ENCODE measurements at regions not wholly inside any gene's neighbourhood (a gene's known extent, or its start where the extent isn't known, plus 50 kb on each side); places are given as distances from the start of the nearest gene placed in this dataset.
"Not testable (repeated sequence)": the region's sequence is repeated elsewhere in the genome, so short reads cannot be mapped to it uniquely, and the experiment has no call there.

GRCh38 chr6:76862936-76863335, 600.4 kb downstream of the HTR1B start:
- DNase-seq (no peak), ATAC-seq (ENCODE audit: low FRiP score) (peak; percentile 46)
- H3K36me3 ChIP-seq (ENCODE audit: control insufficient read depth in 1 of 2, insufficient read depth in 2 of 2, low read length in 1 of 2), result no peaks in the 10 kb centered on the region
- no peak overlapping the region for H3K4me3 ChIP-seq (ENCODE audit: low read length in 2 of 2)
- intact Hi-C loops (cut with DNase I), result no loop called here
- peaks cover 0 to 2% of the 10 kb centered on the region in 2 donors for H3K4me1 ChIP-seq (ENCODE audit: control insufficient read depth in 1 of 2, insufficient read depth in 2 of 2, low read length in 2 of 2)
- no peak overlapping the region for H3K27ac ChIP-seq (ENCODE audit: low read depth in 1 of 2, low read length in 2 of 2)
- H3K9me3 ChIP-seq (ENCODE audit: control insufficient read depth, low read length), result no peaks in the 10 kb centered on the region
- no peaks in the 10 kb centered on the region for H3K27me3 ChIP-seq (ENCODE audit: control insufficient read depth in 1 of 2, insufficient read depth in 2 of 2, low read length in 1 of 2)
- 0 to 4% methylated on average over 1 of the region's 1 CpG for WGBS, 2 donors

GRCh38 chr6:76861403-76861802, 601.9 kb downstream of the HTR1B start:
- DNase-seq (no peak), ATAC-seq (ENCODE audit: low FRiP score) (no peak)
- H3K27ac ChIP-seq (ENCODE audit: low read depth in 1 of 2, low read length in 2 of 2), result no peak overlapping the region
- WGBS, 2 donors, result 69 to 72% methylated on average over 2 of the region's 2 CpGs
- H3K4me1 ChIP-seq (ENCODE audit: control insufficient read depth in 1 of 2, insufficient read depth in 2 of 2, low read length in 2 of 2), result peaks cover 0 to under 1% of the 10 kb centered on the region in 2 donors
- no peak overlapping the region for H3K4me3 ChIP-seq (ENCODE audit: low read length in 2 of 2)
- no peaks in the 10 kb centered on the region for H3K36me3 ChIP-seq (ENCODE audit: control insufficient read depth in 1 of 2, insufficient read depth in 2 of 2, low read length in 1 of 2)
- no peaks in the 10 kb centered on the region for H3K27me3 ChIP-seq (ENCODE audit: control insufficient read depth in 1 of 2, insufficient read depth in 2 of 2, low read length in 1 of 2)
- intact Hi-C loops (cut with DNase I), result no loop called here
- no peaks in the 10 kb centered on the region for H3K9me3 ChIP-seq (ENCODE audit: control insufficient read depth, low read length)

- H3K4me3 ChIP-seq (ENCODE audit: low read length in 2 of 2), result no peak overlapping the region
- DNase-seq (no peak), ATAC-seq (ENCODE audit: low FRiP score) (no peak)
- peaks cover 0 to 2% of the 10 kb centered on the region in 2 donors for H3K4me1 ChIP-seq (ENCODE audit: control insufficient read depth in 1 of 2, insufficient read depth in 2 of 2, low read length in 2 of 2)
- no peak overlapping the region for H3K27ac ChIP-seq (ENCODE audit: low read depth in 1 of 2, low read length in 2 of 2)
- H3K36me3 ChIP-seq (ENCODE audit: control insufficient read depth in 1 of 2, insufficient read depth in 2 of 2, low read length in 1 of 2), result no peaks in the 10 kb centered on the region
- intact Hi-C loops (cut with DNase I), result no loop called here
- H3K9me3 ChIP-seq (ENCODE audit: control insufficient read depth, low read length), result no peaks in the 10 kb centered on the region
- H3K27me3 ChIP-seq (ENCODE audit: control insufficient read depth in 1 of 2, insufficient read depth in 2 of 2, low read length in 1 of 2), result no peaks in the 10 kb centered on the region
- 78% methylated on average over 5 of the region's 5 CpGs for WGBS, 2 donors
Observed at GRCh38 chr6:76856065-76856464, 607.2 kb downstream of the HTR1B start.

- H3K27ac ChIP-seq (ENCODE audit: low read depth in 1 of 2, low read length in 2 of 2), result no peak overlapping the region
- H3K9me3 ChIP-seq (ENCODE audit: control insufficient read depth, low read length), result no peaks in the 10 kb centered on the region
- no peak overlapping the region for H3K4me3 ChIP-seq (ENCODE audit: low read length in 2 of 2)
- ATAC-seq (ENCODE audit: low FRiP score) (no peak), DNase-seq (no peak)
- peaks cover 0 to 2% of the 10 kb centered on the region in 2 donors for H3K4me1 ChIP-seq (ENCODE audit: control insufficient read depth in 1 of 2, insufficient read depth in 2 of 2, low read length in 2 of 2)
- no peaks in the 10 kb centered on the region for H3K36me3 ChIP-seq (ENCODE audit: control insufficient read depth in 1 of 2, insufficient read depth in 2 of 2, low read length in 1 of 2)
- WGBS, 2 donors, result 58 to 63% methylated on average over 1 of the region's 1 CpG
- no peaks in the 10 kb centered on the region for H3K27me3 ChIP-seq (ENCODE audit: control insufficient read depth in 1 of 2, insufficient read depth in 2 of 2, low read length in 1 of 2)
- intact Hi-C loops (cut with DNase I), result no loop called here
Observed at GRCh38 chr6:76852776-76853175, 610.5 kb downstream of the HTR1B start.

GRCh38 chr6:76849274-76849970, 613.9 kb downstream of the HTR1B start:
- H3K27ac ChIP-seq (ENCODE audit: low read depth in 1 of 2, low read length in 2 of 2); ATAC-seq (ENCODE audit: low FRiP score); H3K4me1 ChIP-seq (ENCODE audit: control insufficient read depth in 1 of 2, insufficient read depth in 2 of 2, low read length in 2 of 2); intact Hi-C loops (cut with DNase I); H3K9me3 ChIP-seq (ENCODE audit: control insufficient read depth, low read length); H3K36me3 ChIP-seq (ENCODE audit: control insufficient read depth in 1 of 2, insufficient read depth in 2 of 2, low read length in 1 of 2); H3K27me3 ChIP-seq (ENCODE audit: control insufficient read depth in 1 of 2, insufficient read depth in 2 of 2, low read length in 1 of 2); H3K4me3 ChIP-seq (ENCODE audit: low read length in 2 of 2): not testable (repeated sequence)
- 75 to 83% methylated on average over 9 of the region's 9 CpGs for WGBS, 2 donors
- DNase-seq, result peak in 1 of 2 donors; percentile 36

GRCh38 chr6:76843054-76843822, 620.1 kb downstream of the HTR1B start:
- no peak overlapping the region for H3K27ac ChIP-seq (ENCODE audit: low read depth in 1 of 2, low read length in 2 of 2)
- H3K9me3 ChIP-seq (ENCODE audit: control insufficient read depth, low read length), result no peaks in the 10 kb centered on the region
- peaks cover 0 to 4% of the 10 kb centered on the region in 2 donors for H3K4me1 ChIP-seq (ENCODE audit: control insufficient read depth in 1 of 2, insufficient read depth in 2 of 2, low read length in 2 of 2)
- DNase-seq (no peak), ATAC-seq (ENCODE audit: low FRiP score) (no peak)
- 0% methylated on average over 1 of the region's 1 CpG for WGBS, 2 donors
- H3K36me3 ChIP-seq (ENCODE audit: control insufficient read depth in 1 of 2, insufficient read depth in 2 of 2, low read length in 1 of 2), result no peaks in the 10 kb centered on the region
- H3K27me3 ChIP-seq (ENCODE audit: control insufficient read depth in 1 of 2, insufficient read depth in 2 of 2, low read length in 1 of 2), result no peaks in the 10 kb centered on the region
- H3K4me3 ChIP-seq (ENCODE audit: low read length in 2 of 2), result no peak overlapping the region
- intact Hi-C loops (cut with DNase I), result no loop called here

GRCh38 chr6:76840865-76841264, 622.4 kb downstream of the HTR1B start:
- intact Hi-C loops (cut with DNase I), result no loop called here
- DNase-seq (no peak), ATAC-seq (ENCODE audit: low FRiP score) (no peak)
- no peaks in the 10 kb centered on the region for H3K27me3 ChIP-seq (ENCODE audit: control insufficient read depth in 1 of 2, insufficient read depth in 2 of 2, low read length in 1 of 2)
- peaks cover 0 to 4% of the 10 kb centered on the region in 2 donors for H3K4me1 ChIP-seq (ENCODE audit: control insufficient read depth in 1 of 2, insufficient read depth in 2 of 2, low read length in 2 of 2)
- no peak overlapping the region for H3K27ac ChIP-seq (ENCODE audit: low read depth in 1 of 2, low read length in 2 of 2)
- H3K36me3 ChIP-seq (ENCODE audit: control insufficient read depth in 1 of 2, insufficient read depth in 2 of 2, low read length in 1 of 2), result no peaks in the 10 kb centered on the region
- 70 to 79% methylated on average over 3 of the region's 3 CpGs for WGBS, 2 donors
- H3K9me3 ChIP-seq (ENCODE audit: control insufficient read depth, low read length), result no peaks in the 10 kb centered on the region
- no peak overlapping the region for H3K4me3 ChIP-seq (ENCODE audit: low read length in 2 of 2)

GRCh38 chr6:76840041-76840745, 623.1 kb downstream of the HTR1B start:
- 91% methylated on average over 3 of the region's 3 CpGs for WGBS, 2 donors
- no peaks in the 10 kb centered on the region for H3K36me3 ChIP-seq (ENCODE audit: control insufficient read depth in 1 of 2, insufficient read depth in 2 of 2, low read length in 1 of 2)
- no peaks in the 10 kb centered on the region for H3K9me3 ChIP-seq (ENCODE audit: control insufficient read depth, low read length)
- H3K4me1 ChIP-seq (ENCODE audit: control insufficient read depth in 1 of 2, insufficient read depth in 2 of 2, low read length in 2 of 2), result peaks cover 0 to 4% of the 10 kb centered on the region in 2 donors
- ATAC-seq (ENCODE audit: low FRiP score) (no peak), DNase-seq (no peak)
- H3K27me3 ChIP-seq (ENCODE audit: control insufficient read depth in 1 of 2, insufficient read depth in 2 of 2, low read length in 1 of 2), result no peaks in the 10 kb centered on the region
- no peak overlapping the region for H3K27ac ChIP-seq (ENCODE audit: low read depth in 1 of 2, low read length in 2 of 2)
- no peak overlapping the region for H3K4me3 ChIP-seq (ENCODE audit: low read length in 2 of 2)
- intact Hi-C loops (cut with DNase I), result no loop called here

Data from aorta (tissue), 5 donors.